Fibroblast of pulmonary artery (primary cell): ENCODE measurements at regions not wholly inside any gene's neighbourhood (a gene's known extent, or its start where the extent isn't known, plus 50 kb on each side); places are given as distances from the start of the nearest gene placed in this dataset.
"Not testable (repeated sequence)": the region's sequence is repeated elsewhere in the genome, so short reads cannot be mapped to it uniquely, and the experiment has no call there.

Experiments
- DNase-seq: peaks from one replicate; pipeline ENCODE4 v3.0.0-alpha.2; 2010; ENCODE audit warnings: low read depth
- H3K4me3 ChIP-seq: replicated peaks from 2 replicates; pipeline ENCODE4 v1.5.1; 2011; ENCODE audit warnings: low read depth, mild to moderate bottlenecking, control low read depth, low read length, moderate library complexity
- CTCF ChIP-seq: IDR thresholded peaks from 2 replicates; pipeline ENCODE4 v1.5.1; 2011; ENCODE audit warnings: mild to moderate bottlenecking, control low read depth, low read length, inconsistent platforms; ENCODE audit errors: missing control alignments

GRCh38 chr6:144438103-144438502, 153.0 kb downstream of the UTRN start:
- no peak for TF ChIP-seq CTCF
- no peak overlapping the region for H3K4me3 ChIP-seq
- no peak for DNase-seq

- H3K4me3 ChIP-seq, result no peak overlapping the region
- no peak for DNase-seq
- no peak for TF ChIP-seq CTCF
Measured at GRCh38 chr6:144439016-144439415, 153.9 kb downstream of the UTRN start.

- DNase-seq, H3K4me3 ChIP-seq: not testable (repeated sequence)
Measured at GRCh38 chr6:144441801-144442200, 156.7 kb downstream of the UTRN start.

- DNase-seq, result no peak
- TF ChIP-seq CTCF, result no peak
- no peak overlapping the region for H3K4me3 ChIP-seq
Measured at GRCh38 chr6:144443157-144443556, 158.0 kb downstream of the UTRN start.

- TF ChIP-seq CTCF, result no peak
- no peak overlapping the region for H3K4me3 ChIP-seq
- peak; percentile 39 for DNase-seq
Measured at GRCh38 chr6:144447472-144447871, 162.3 kb downstream of the UTRN start.

GRCh38 chr6:144449218-144449617, 164.1 kb downstream of the UTRN start:
- DNase-seq, result no peak
- H3K4me3 ChIP-seq, result no peak overlapping the region
- TF ChIP-seq CTCF, result no peak

- DNase-seq, result no peak
- TF ChIP-seq CTCF, result no peak
- H3K4me3 ChIP-seq, result no peak overlapping the region
Measured at GRCh38 chr6:144449911-144450597, 164.9 kb downstream of the UTRN start.
